HCT116 (cell line): ENCODE measurements at regions not wholly inside any gene's neighbourhood (a gene's known extent, or its start where the extent isn't known, plus 50 kb on each side); places are given as distances from the start of the nearest gene placed in this dataset.

ENCODE experiments used
- ATAC-seq: fragments of 200-7000 bp; cut with Tn5 transposase; 2 replicates; pipeline ENCODE4 v1.9.1; 2020; ENCODE audit warnings: mild to moderate bottlenecking, moderate library complexity
- BruUV-seq: library from RNA; stranded (reverse); fragments of 400-500 nt; replicated peaks from 2 replicates; lab custom pipeline; 2021; lab: Mats Ljungman, UMichigan
- CTCF ChIA-PET: fragments of 300-600 bp; sonication (Branson Sonifier 250); formaldehyde crosslinking; loops from one replicate; lab custom pipeline; 2021; ENCODE audit warnings: antibody characterized with exemption; lab: Charles Lee
- POLR2A ChIA-PET: fragments of 300-600, 350-600 bp; sonication (Branson Sonifier 250); formaldehyde crosslinking; loops from one replicate; lab custom pipeline; 2021; ENCODE audit warnings: antibody characterized with exemption; lab: Charles Lee
- RAD21 ChIA-PET, 2 experiments: fragments of 300-600 bp; sonication (Branson Sonifier 250); formaldehyde crosslinking; loops; one replicate each; lab custom pipeline; 2023; ENCODE audit warnings: low total read pairs in 2 of 2; ENCODE audit not compliant: uncharacterized antibody in 2 of 2, unreplicated experiment in 2 of 2, low non-redundant PET in 1 of 2; lab: Charles Lee
- DNase-seq: peaks from one replicate; pipeline ENCODE4 v3.0.0-alpha.2; 2010; ENCODE audit warnings: low read depth, low spot score
- H2AFZ ChIP-seq: fragments of 200-600 bp; shearing (Covaris generic), sonication (generic); 2 replicates; pipeline ENCODE4 v1.6.1; 2017; ENCODE audit warnings: low read depth, mixed run types, mixed read lengths, antibody characterized with exemption, low read length; ENCODE audit not compliant: poor library complexity, severe bottlenecking
- H3K27ac ChIP-seq: 2 replicates; pipeline ENCODE4 v1.5.1; 2012; ENCODE audit warnings: low read depth, low read length
- H3K27me3 ChIP-seq: fragments of 200-600 bp; sonication (generic); 2 replicates; pipeline ENCODE4 v1.6.1; 2016; ENCODE audit warnings: mixed run types, low read length, mixed read lengths; ENCODE audit not compliant: insufficient read depth
- H3K36me3 ChIP-seq, 2 experiments: fragments of 200-500 bp in 1 of 2; fragments of 200-600 bp in 1 of 2; sonication (Bioruptor generic) in 1 of 2; sonication (generic) in 1 of 2; 2 replicates each; pipeline versions ENCODE4 v1.5.1 to v1.6.1; 2014 to 2016; ENCODE audit warnings: low read length in 2 of 2, inconsistent platforms in 1 of 2, mixed read lengths in 1 of 2, mixed run types in 1 of 2; ENCODE audit not compliant: insufficient read depth in 2 of 2, control insufficient read depth in 1 of 2
- H3K4me1 ChIP-seq, 2 experiments: fragments of 200-600 bp in 1 of 2; sonication (generic) in 1 of 2; 2 replicates each; pipeline versions ENCODE4 v1.5.1 to v1.6.1; 2012 to 2017; ENCODE audit warnings: low read length in 2 of 2, inconsistent platforms in 1 of 2, mild to moderate bottlenecking in 1 of 2, mixed read lengths in 1 of 2, mixed run types in 1 of 2, moderate library complexity in 1 of 2; ENCODE audit not compliant: insufficient read depth in 2 of 2, control insufficient read depth in 1 of 2
- H3K4me2 ChIP-seq: fragments of 200-600 bp; sonication (generic); 2 replicates; pipeline ENCODE4 v1.6.1; 2017; ENCODE audit warnings: mixed run types, low read length, mixed read lengths
- H3K4me3 ChIP-seq, 2 experiments: fragments of 200-600 bp in 1 of 2; sonication (generic) in 1 of 2; replicated peaks in 1 of 2; 2 replicates each; pipeline ENCODE4 v1.5.1; 2011 to 2016; ENCODE audit warnings: low read length in 2 of 2, control low read depth in 1 of 2, low read depth in 1 of 2, mild to moderate bottlenecking in 1 of 2, mixed read lengths in 1 of 2, mixed run types in 1 of 2
- H3K79me2 ChIP-seq: fragments of 200-600 bp; sonication (generic); 2 replicates; pipeline ENCODE4 v1.6.1; 2017; ENCODE audit warnings: mild to moderate bottlenecking, mixed run types, low read length, moderate library complexity, mixed read lengths; ENCODE audit not compliant: insufficient read depth
- H3K9ac ChIP-seq: fragments of 200-600 bp; sonication (generic); 2 replicates; pipeline ENCODE4 v1.6.1; 2016; ENCODE audit warnings: low read length, mixed read lengths
- H3K9me2 ChIP-seq: fragments of 200-600 bp; sonication (generic), shearing (Covaris generic); 2 replicates; pipeline ENCODE4 v1.6.1; 2017; ENCODE audit warnings: mixed run types, mild to moderate bottlenecking, moderate library complexity; ENCODE audit not compliant: insufficient read depth
- H3K9me3 ChIP-seq, 2 experiments: fragments of 200-500 bp in 1 of 2; fragments of 200-600 bp in 1 of 2; sonication (Bioruptor generic) in 1 of 2; sonication (generic) in 1 of 2; 2 replicates each; pipeline ENCODE4 v1.6.1; 2014 to 2017; ENCODE audit warnings: low read length in 2 of 2, mixed read lengths in 2 of 2, inconsistent platforms in 1 of 2, low read depth in 1 of 2, mild to moderate bottlenecking in 1 of 2, mixed run types in 1 of 2, moderate library complexity in 1 of 2; ENCODE audit not compliant: control insufficient read depth in 1 of 2, insufficient read depth in 1 of 2
- H4K20me1 ChIP-seq: fragments of 200-600 bp; sonication (generic), shearing (Covaris generic); 2 replicates; pipeline ENCODE4 v1.6.1; 2017; ENCODE audit warnings: mixed run types, mild to moderate bottlenecking, moderate library complexity; ENCODE audit not compliant: insufficient read depth
- CEBPB ChIP-seq: IDR thresholded peaks from 2 replicates; pipeline ENCODE4 v1.6.1; 2012; ENCODE audit warnings: low read depth
- ELF1 ChIP-seq: IDR thresholded peaks from 2 replicates; pipeline ENCODE4 v1.6.1; 2012; ENCODE audit warnings: low read depth, borderline replicate concordance
- EZH2 ChIP-seq: fragments of 200-600 bp; sonication (generic); IDR thresholded peaks from 2 replicates; pipeline ENCODE4 v1.6.1; 2017; ENCODE audit warnings: antibody characterized with exemption, mixed run types
- EZH2phosphoT487 ChIP-seq: fragments of 200-600 bp; IDR thresholded peaks from 2 replicates; pipeline ENCODE4 v1.6.1; 2018; ENCODE audit warnings: antibody characterized with exemption, borderline replicate concordance
- FOSL1 ChIP-seq: IDR thresholded peaks from 2 replicates; pipeline ENCODE4 v1.6.1; 2012; ENCODE audit warnings: low read depth
- JUND ChIP-seq: IDR thresholded peaks from 2 replicates; pipeline ENCODE4 v1.6.1; 2012
- POLR2A ChIP-seq: IDR thresholded peaks from 2 replicates; pipeline ENCODE4 v1.7.0; 2011; ENCODE audit warnings: borderline replicate concordance; ENCODE audit not compliant: insufficient read depth, insufficient read length; ENCODE audit errors: extremely low read depth
- RAD21 ChIP-seq: IDR thresholded peaks from 2 replicates; pipeline ENCODE4 v1.6.1; 2012; ENCODE audit warnings: low read depth, mild to moderate bottlenecking
- SP1 ChIP-seq: IDR thresholded peaks from 2 replicates; pipeline ENCODE4 v1.6.1; 2012; ENCODE audit warnings: low read depth
- SRF ChIP-seq: IDR thresholded peaks from 2 replicates; pipeline ENCODE4 v1.6.1; 2012; ENCODE audit warnings: low read depth
- TCF7L2 ChIP-seq: IDR thresholded peaks from 2 replicates; pipeline ENCODE4 v1.7.0; 2011; ENCODE audit warnings: borderline replicate concordance, inconsistent platforms; ENCODE audit not compliant: insufficient read depth, insufficient read length; ENCODE audit errors: extremely low read depth
- ZFX ChIP-seq: fragments of 450-650 bp; IDR thresholded peaks from 2 replicates; pipeline ENCODE4 v1.6.1; 2017
- intact Hi-C: fragments of 100-400 bp; cut with micrococcal nuclease; formaldehyde crosslinking; loops from 2 replicates; pipeline ENCODE4 v1.10.0; 2022
- TF ChIP-seq, protein P1 (sequence below): IDR thresholded peaks from 2 replicates; pipeline ENCODE4 v1.6.1; 2012
- TF ChIP-seq, protein P2 (sequence below), 3 experiments: fragments of 200-600 bp in 1 of 3; sonication (generic) in 1 of 3; IDR thresholded peaks in 2 of 3; conservative IDR thresholded peaks in 1 of 3; 2 replicates each; pipeline ENCODE4 v1.5.1; 2012 to 2017; ENCODE audit warnings: low read depth in 2 of 3, low read length in 2 of 3, antibody characterized with exemption in 1 of 3, borderline replicate concordance in 1 of 3, control low read depth in 1 of 3, mild to moderate bottlenecking in 1 of 3, mixed read lengths in 1 of 3, mixed run types in 1 of 3, moderate library complexity in 1 of 3; ENCODE audit not compliant: insufficient read depth in 1 of 3

GRCh38 chr4:60122820-60123219 lies 1077.3 kb upstream of the ADGRL3 start:
- BruUV-seq = no TSS peak

More at GRCh38 chr4:60122820-60123219, 1077.3 kb upstream of the ADGRL3 start:
- CTCF ChIA-PET = no interaction called here
- Histone ChIP-seq H2AFZ (no peak overlapping the region), H3K79me2 (no peaks in the 10 kb centered on the region), H4K20me1 (no peaks in the 10 kb centered on the region), H3K4me3 (no peak overlapping the region), H3K9ac (no peak overlapping the region), H3K9me2 (no peaks in the 10 kb centered on the region), H3K27ac (no peak overlapping the region), H3K4me2 (no peak overlapping the region), H3K9me3 (peaks cover 5 to 12% of the 10 kb centered on the region in 2 experiments; a peak in 3 of 4 replicates), H3K36me3 (no peaks in the 10 kb centered on the region), H3K4me1 (no peaks in the 10 kb centered on the region), H3K27me3 (no peaks in the 10 kb centered on the region)
- TF ChIP-seq FOSL1 (no peak), RAD21 (no peak), JUND (no peak), ZFX (no peak), ELF1 (no peak), SRF (no peak), EZH2 (no peak), EZH2phosphoT487 (no peak), TCF7L2 (no peak), SP1 (no peak), CEBPB (no peak), POLR2A (no peak)
- TF ChIP-seq, protein P1, sequence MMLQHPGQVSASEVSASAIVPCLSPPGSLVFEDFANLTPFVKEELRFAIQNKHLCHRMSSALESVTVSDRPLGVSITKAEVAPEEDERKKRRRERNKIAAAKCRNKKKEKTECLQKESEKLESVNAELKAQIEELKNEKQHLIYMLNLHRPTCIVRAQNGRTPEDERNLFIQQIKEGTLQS = no peak
- TF ChIP-seq, protein P2, sequence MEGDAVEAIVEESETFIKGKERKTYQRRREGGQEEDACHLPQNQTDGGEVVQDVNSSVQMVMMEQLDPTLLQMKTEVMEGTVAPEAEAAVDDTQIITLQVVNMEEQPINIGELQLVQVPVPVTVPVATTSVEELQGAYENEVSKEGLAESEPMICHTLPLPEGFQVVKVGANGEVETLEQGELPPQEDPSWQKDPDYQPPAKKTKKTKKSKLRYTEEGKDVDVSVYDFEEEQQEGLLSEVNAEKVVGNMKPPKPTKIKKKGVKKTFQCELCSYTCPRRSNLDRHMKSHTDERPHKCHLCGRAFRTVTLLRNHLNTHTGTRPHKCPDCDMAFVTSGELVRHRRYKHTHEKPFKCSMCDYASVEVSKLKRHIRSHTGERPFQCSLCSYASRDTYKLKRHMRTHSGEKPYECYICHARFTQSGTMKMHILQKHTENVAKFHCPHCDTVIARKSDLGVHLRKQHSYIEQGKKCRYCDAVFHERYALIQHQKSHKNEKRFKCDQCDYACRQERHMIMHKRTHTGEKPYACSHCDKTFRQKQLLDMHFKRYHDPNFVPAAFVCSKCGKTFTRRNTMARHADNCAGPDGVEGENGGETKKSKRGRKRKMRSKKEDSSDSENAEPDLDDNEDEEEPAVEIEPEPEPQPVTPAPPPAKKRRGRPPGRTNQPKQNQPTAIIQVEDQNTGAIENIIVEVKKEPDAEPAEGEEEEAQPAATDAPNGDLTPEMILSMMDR (IDR thresholded peaks at IDR 0.05 in 2 of 3, conservative IDR thresholded peaks at IDR 0.05 in 1 of 3; ENCODE audit: borderline replicate concordance in 1 of 3, insufficient read depth in 1 of 3, low read depth in 2 of 3, low read length in 2 of 3) = no peak
- intact Hi-C loops = no loop called here
- RAD21 ChIA-PET = no interaction called here
- no peak for ATAC-seq
- POLR2A ChIA-PET = no interaction called here
- DNase-seq = no peak
